ENCODE measurements at regions not wholly inside any gene's neighbourhood (a gene's known extent, or its start where the extent isn't known, plus 50 kb on each side); places are given as distances from the start of the nearest gene placed in this dataset.

- DNase-seq (ENCODE audit: low spot score in 2 of 2) (no peak), ATAC-seq (no peak)
- Mint-ChIP-seq H3K4me1 (peaks cover 13% of the 10 kb centered on the region), H3K27ac (no peak overlapping the region), H3K36me3 (no peaks in the 10 kb centered on the region), H3K9me3 (peaks cover 12% of the 10 kb centered on the region), H3K4me3 (no peak overlapping the region)
Observed at GRCh38 chr12:111310076-111310870, 58.6 kb downstream of the PHETA1 start.

- no peak for DNase-seq (ENCODE audit: low spot score in 2 of 2)
- H3K4me3 Mint-ChIP-seq, result no peak overlapping the region
- ATAC-seq, result no peak
- H3K4me1 Mint-ChIP-seq, result peaks cover 13% of the 10 kb centered on the region
- peaks cover 17% of the 10 kb centered on the region for H3K9me3 Mint-ChIP-seq
- no peak overlapping the region for H3K27ac Mint-ChIP-seq
- H3K36me3 Mint-ChIP-seq, result no peaks in the 10 kb centered on the region
Observed at GRCh38 chr12:111309584-111309983, 59.3 kb downstream of the PHETA1 start.

- H3K4me3 Mint-ChIP-seq, result no peak overlapping the region
- H3K27ac Mint-ChIP-seq, result no peak overlapping the region
- peaks cover 2% of the 10 kb centered on the region for H3K36me3 Mint-ChIP-seq
- DNase-seq (ENCODE audit: low spot score in 2 of 2) (no peak), ATAC-seq (no peak)
- peaks cover 22% of the 10 kb centered on the region for H3K9me3 Mint-ChIP-seq
- H3K4me1 Mint-ChIP-seq, result peaks cover 7% of the 10 kb centered on the region
Observed at GRCh38 chr12:111308473-111308872, 60.4 kb downstream of the PHETA1 start.

GRCh38 chr12:111304642-111305071 lies 64.2 kb downstream of the PHETA1 start:
- no peak overlapping the region for H3K4me3 Mint-ChIP-seq
- peak; percentile 24 to 83 for DNase-seq (ENCODE audit: low spot score in 2 of 2)
- no peak for ATAC-seq
- peaks cover 4% of the 10 kb centered on the region for H3K4me1 Mint-ChIP-seq
- H3K9me3 Mint-ChIP-seq, result peaks cover 22% of the 10 kb centered on the region
- H3K36me3 Mint-ChIP-seq, result peaks cover 6% of the 10 kb centered on the region
- no peak overlapping the region for H3K27ac Mint-ChIP-seq

GRCh38 chr12:111303531-111303930 lies 65.4 kb downstream of the PHETA1 start:
- H3K27ac Mint-ChIP-seq, result no peak overlapping the region

GRCh38 chr12:111298582-111299436 lies 70.1 kb downstream of the PHETA1 start:
- peak; percentile 61 for ATAC-seq
- H3K36me3 Mint-ChIP-seq, result peaks cover 6% of the 10 kb centered on the region
- H3K4me1 Mint-ChIP-seq, result no peaks in the 10 kb centered on the region
- H3K27ac Mint-ChIP-seq, result no peak overlapping the region
- no peaks in the 10 kb centered on the region for H3K9me3 Mint-ChIP-seq
- no peak overlapping the region for H3K4me3 Mint-ChIP-seq
- DNase-seq (ENCODE audit: low spot score in 2 of 2), result peak; percentile 5 to 68

More at GRCh38 chr12:111303531-111303930, 65.4 kb downstream of the PHETA1 start:
- Mint-ChIP-seq H3K36me3 (peaks cover 6% of the 10 kb centered on the region), H3K4me3 (no peak overlapping the region), H3K4me1 (no peaks in the 10 kb centered on the region), H3K9me3 (peaks cover 22% of the 10 kb centered on the region)
- no peak for DNase-seq (ENCODE audit: low spot score in 2 of 2)
- ATAC-seq, result no peak

- no peak for ATAC-seq
- Mint-ChIP-seq H3K36me3 (no peaks in the 10 kb centered on the region), H3K4me1 (no peaks in the 10 kb centered on the region), H3K4me3 (no peak overlapping the region), H3K27ac (no peak overlapping the region), H3K9me3 (no peaks in the 10 kb centered on the region)
- no peak for DNase-seq (ENCODE audit: low spot score in 2 of 2)
Observed at GRCh38 chr12:111297703-111298426, 71.0 kb downstream of the PHETA1 start.

GRCh38 chr12:111296906-111297463 lies 71.9 kb downstream of the PHETA1 start:
- H3K36me3 Mint-ChIP-seq, result no peaks in the 10 kb centered on the region
- no peaks in the 10 kb centered on the region for H3K4me1 Mint-ChIP-seq
- no peak for ATAC-seq
- DNase-seq (ENCODE audit: low spot score in 2 of 2), result no peak
- no peak overlapping the region for H3K27ac Mint-ChIP-seq
- H3K9me3 Mint-ChIP-seq, result no peaks in the 10 kb centered on the region
- H3K4me3 Mint-ChIP-seq, result no peak overlapping the region

GRCh38 chr12:111295176-111295575 lies 73.7 kb downstream of the PHETA1 start:
- no peaks in the 10 kb centered on the region for H3K9me3 Mint-ChIP-seq
- H3K4me3 Mint-ChIP-seq, result no peak overlapping the region
- no peak for DNase-seq (ENCODE audit: low spot score in 2 of 2)
- no peaks in the 10 kb centered on the region for H3K36me3 Mint-ChIP-seq
- no peak overlapping the region for H3K27ac Mint-ChIP-seq
- no peak for ATAC-seq
- H3K4me1 Mint-ChIP-seq, result no peaks in the 10 kb centered on the region

- Mint-ChIP-seq H3K9me3 (no peaks in the 10 kb centered on the region), H3K27ac (no peak overlapping the region), H3K4me3 (no peak overlapping the region), H3K4me1 (no peaks in the 10 kb centered on the region), H3K36me3 (no peaks in the 10 kb centered on the region)
- ATAC-seq (no peak), DNase-seq (ENCODE audit: low spot score in 2 of 2) (no peak)
Observed at GRCh38 chr12:111293266-111294009, 75.5 kb downstream of the PHETA1 start.

GRCh38 chr12:111291357-111291756 lies 77.5 kb downstream of the PHETA1 start:
- H3K4me1 Mint-ChIP-seq, result no peaks in the 10 kb centered on the region
- H3K4me3 Mint-ChIP-seq, result no peak overlapping the region
- no peaks in the 10 kb centered on the region for H3K9me3 Mint-ChIP-seq
- DNase-seq (ENCODE audit: low spot score in 2 of 2) (no peak), ATAC-seq (no peak)
- H3K36me3 Mint-ChIP-seq, result no peaks in the 10 kb centered on the region
- H3K27ac Mint-ChIP-seq, result no peak overlapping the region

- DNase-seq (ENCODE audit: low spot score in 2 of 2) (no peak), ATAC-seq (no peak)
- Mint-ChIP-seq H3K9me3 (no peaks in the 10 kb centered on the region), H3K4me1 (no peaks in the 10 kb centered on the region), H3K27ac (no peak overlapping the region), H3K4me3 (no peak overlapping the region), H3K36me3 (no peaks in the 10 kb centered on the region)
Observed at GRCh38 chr12:111288771-111289170, 80.1 kb downstream of the PHETA1 start.

- no peaks in the 10 kb centered on the region for H3K36me3 Mint-ChIP-seq
- no peak for ATAC-seq
- H3K9me3 Mint-ChIP-seq, result no peaks in the 10 kb centered on the region
- no peak overlapping the region for H3K27ac Mint-ChIP-seq
- H3K4me3 Mint-ChIP-seq, result no peak overlapping the region
- DNase-seq (ENCODE audit: low spot score in 2 of 2), result no peak
- H3K4me1 Mint-ChIP-seq, result no peaks in the 10 kb centered on the region
Observed at GRCh38 chr12:111287125-111287900, 81.6 kb downstream of the PHETA1 start.

- H3K4me1 Mint-ChIP-seq, result no peaks in the 10 kb centered on the region
- H3K27ac Mint-ChIP-seq, result no peak overlapping the region
- no peak for ATAC-seq
- DNase-seq (ENCODE audit: low spot score in 2 of 2), result no peak
- H3K4me3 Mint-ChIP-seq, result no peak overlapping the region
- H3K9me3 Mint-ChIP-seq, result peaks cover 7% of the 10 kb centered on the region
- H3K36me3 Mint-ChIP-seq, result no peaks in the 10 kb centered on the region
Observed at GRCh38 chr12:111285200-111285599, 83.7 kb downstream of the PHETA1 start.
